Fibroblast of skin of left quadriceps (primary cell): ENCODE measurements at regions not wholly inside any gene's neighbourhood (a gene's known extent, or its start where the extent isn't known, plus 50 kb on each side); places are given as distances from the start of the nearest gene placed in this dataset.
"Not testable (repeated sequence)": the region's sequence is repeated elsewhere in the genome, so short reads cannot be mapped to it uniquely, and the experiment has no call there.

ENCODE experiments used
- DNase-seq, 2 experiments: peaks; one replicate each; pipeline ENCODE4 v3.0.0-alpha.2; 2013; ENCODE audit warnings: low read depth in 2 of 2

- DNase-seq: no peak
Measured at GRCh38 chr1:230487773-230488428, 61.8 kb upstream of the PGBD5 start.

GRCh38 chr1:230476622-230477003 is 50.5 kb upstream of the PGBD5 start:
- no peak for DNase-seq

GRCh38 chr1:230475856-230476621 is 49.9 kb upstream of the PGBD5 start:
- not testable (repeated sequence) for DNase-seq
